ENCODE measurements at regions not wholly inside any gene's neighbourhood (a gene's known extent, or its start where the extent isn't known, plus 50 kb on each side); places are given as distances from the start of the nearest gene placed in this dataset.

- TF ChIP-seq CTCF (IDR thresholded peaks at IDR 0.05): no peak
- no peak for TF ChIP-seq EZH2 (IDR thresholded peaks at IDR 0.05)
Measured at GRCh38 chr1:170355267-170355801, 176.6 kb upstream of the GORAB start.
